ENCODE measurements at regions not wholly inside any gene's neighbourhood (a gene's known extent, or its start where the extent isn't known, plus 50 kb on each side); places are given as distances from the start of the nearest gene placed in this dataset.

- no peak overlapping the region for H3K4me3 ChIP-seq (replicated peaks in 1 of 2; ENCODE audit: low read depth in 1 of 2, low read length in 2 of 2)
- CTCF ChIA-PET: no interaction called here
- H3K4me2 ChIP-seq (ENCODE audit: low read length): no peak overlapping the region
- POLR2A ChIA-PET: no interaction called here
- no peaks in the 10 kb centered on the region for H4K20me1 ChIP-seq (ENCODE audit: insufficient read depth)
- no peaks in the 10 kb centered on the region for H3K27me3 ChIP-seq (ENCODE audit: insufficient read depth, low read length)
- H3K9me3 ChIP-seq (ENCODE audit: control insufficient read depth in 1 of 2, insufficient read depth in 1 of 2, low read depth in 1 of 2, low read length in 2 of 2): peaks cover 7 to 14% of the 10 kb centered on the region in 2 experiments; a peak in 3 of 4 replicates
- H3K79me2 ChIP-seq (ENCODE audit: insufficient read depth, low read length): no peaks in the 10 kb centered on the region
- H3K9me2 ChIP-seq (ENCODE audit: insufficient read depth): no peaks in the 10 kb centered on the region
- no peak for TF ChIP-seq ATF3 (IDR thresholded peaks at IDR 0.05)
- no peak for TF ChIP-seq YY1 (IDR thresholded peaks at IDR 0.05; ENCODE audit: extremely low read depth, insufficient replicate concordance, low read depth, low read length)
- TF ChIP-seq TCF7L2 (IDR thresholded peaks at IDR 0.05; ENCODE audit: borderline replicate concordance, extremely low read depth, insufficient read depth, insufficient read length): no peak
- no peak for TF ChIP-seq ELF1 (IDR thresholded peaks at IDR 0.05; ENCODE audit: borderline replicate concordance, low read depth)
- TF ChIP-seq JUND (IDR thresholded peaks at IDR 0.05): no peak
- no peak for TF ChIP-seq CEBPB (IDR thresholded peaks at IDR 0.05; ENCODE audit: low read depth)
- no peak for TF ChIP-seq EZH2phosphoT487 (IDR thresholded peaks at IDR 0.05; ENCODE audit: borderline replicate concordance)
- no peak for TF ChIP-seq CTCF (IDR thresholded peaks at IDR 0.05 in 2 of 3, conservative IDR thresholded peaks at IDR 0.05 in 1 of 3; ENCODE audit: borderline replicate concordance in 1 of 3, insufficient read depth in 1 of 3, low read depth in 2 of 3, low read length in 2 of 3)
- no peak for TF ChIP-seq EZH2 (IDR thresholded peaks at IDR 0.05)
- TF ChIP-seq ZFX (IDR thresholded peaks at IDR 0.05): no peak
- no peak for TF ChIP-seq SP1 (IDR thresholded peaks at IDR 0.05; ENCODE audit: low read depth)
- TF ChIP-seq RAD21 (IDR thresholded peaks at IDR 0.05; ENCODE audit: low read depth): no peak
- no peak for TF ChIP-seq SRF (IDR thresholded peaks at IDR 0.05; ENCODE audit: low read depth)
- no peak for TF ChIP-seq ZNF274 (IDR thresholded peaks at IDR 0.05; ENCODE audit: low read depth, low read length)
- no peak for TF ChIP-seq REST (IDR thresholded peaks at IDR 0.05; ENCODE audit: low read depth)
- no peak for TF ChIP-seq POLR2A (IDR thresholded peaks at IDR 0.05; ENCODE audit: borderline replicate concordance, extremely low read depth, insufficient read depth, insufficient read length)
- no peaks in the 10 kb centered on the region for H3K4me1 ChIP-seq (ENCODE audit: control insufficient read depth in 1 of 2, insufficient read depth in 2 of 2, low read length in 2 of 2)
- no peak for ATAC-seq
- no peak overlapping the region for H3K9ac ChIP-seq (ENCODE audit: low read length)
- H3K27ac ChIP-seq (ENCODE audit: low read depth, low read length): no peak overlapping the region
- intact Hi-C loops (cut with micrococcal nuclease): no loop called here
- RAD21 ChIA-PET (ENCODE audit: low non-redundant PET in 1 of 2, low total read pairs in 2 of 2, uncharacterized antibody in 2 of 2, unreplicated experiment in 2 of 2): no interaction called here
- H2AFZ ChIP-seq (ENCODE audit: low read depth, low read length, poor library complexity, severe bottlenecking): no peak overlapping the region
- no TSS peak for BruUV-seq (replicated peaks)
- no peak for DNase-seq (ENCODE audit: low read depth, low spot score)
- H3K36me3 ChIP-seq (ENCODE audit: control insufficient read depth in 1 of 2, insufficient read depth in 2 of 2, low read length in 2 of 2): no peaks in the 10 kb centered on the region
Observed at GRCh38 chr14:80134321-80134720, 77.0 kb downstream of the DIO2 start.

Data from HCT116 (cell line).